ENCODE measurements at regions not wholly inside any gene's neighbourhood (a gene's known extent, or its start where the extent isn't known, plus 50 kb on each side); places are given as distances from the start of the nearest gene placed in this dataset.
"Not testable (repeated sequence)": the region's sequence is repeated elsewhere in the genome, so short reads cannot be mapped to it uniquely, and the experiment has no call there.

DNA sequence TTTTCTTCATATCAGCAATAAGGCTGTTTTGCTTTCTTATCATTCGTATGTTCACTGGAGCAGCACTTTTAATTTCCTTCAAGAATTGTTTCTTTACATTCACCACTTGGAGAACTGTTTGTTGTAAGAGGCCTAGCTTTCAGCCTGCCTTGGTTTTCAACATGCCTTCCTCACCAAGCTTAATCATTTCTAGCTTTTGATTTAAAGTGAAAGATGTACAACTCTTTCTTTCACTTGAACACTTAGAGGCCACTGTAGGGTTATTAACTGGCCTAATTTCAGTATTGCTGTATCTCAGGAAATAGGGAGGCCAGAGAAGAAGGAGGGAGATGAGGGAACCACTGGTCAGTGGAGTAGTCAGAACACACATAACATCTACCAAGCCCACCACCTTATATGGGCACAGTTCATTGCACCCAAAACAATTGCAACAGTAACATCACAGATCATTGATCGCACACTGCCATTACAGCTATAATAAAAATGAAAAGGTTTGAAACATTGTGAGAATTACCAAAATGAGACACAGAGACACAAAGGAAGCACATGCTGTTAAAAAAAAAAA lies 181.4 kb upstream of the TUBA3C start:
- DNase-seq, result no peak

GRCh38 chr13:19359697-19360096 lies 178.1 kb upstream of the TUBA3C start:
- DNase-seq, result not testable (repeated sequence)

DNA sequence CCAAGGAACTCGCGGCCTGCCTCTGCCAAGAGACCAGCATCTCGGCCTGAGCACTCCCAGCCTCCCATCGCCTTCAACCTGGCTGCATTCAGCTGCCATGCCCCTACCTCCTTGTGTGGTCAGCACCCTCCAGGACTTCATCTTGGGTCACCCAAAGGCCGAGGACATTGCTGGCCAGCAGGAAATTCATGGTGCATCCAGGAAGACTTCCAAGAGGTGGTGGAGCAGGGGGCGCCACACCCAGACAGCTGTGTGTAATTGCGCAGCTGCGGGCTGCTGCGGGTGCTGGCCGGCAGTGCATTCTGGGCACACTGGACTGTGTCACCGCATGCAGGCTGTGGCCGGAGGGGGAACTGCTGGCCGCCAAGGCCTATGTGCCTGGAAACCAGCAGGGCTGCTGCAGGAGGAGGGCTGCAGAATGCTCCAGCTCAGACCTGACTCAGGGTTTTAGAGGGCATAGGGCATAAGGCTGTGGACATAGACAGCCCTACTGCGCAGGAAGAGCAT lies 164.3 kb upstream of the TUBA3C start:
- DNase-seq, result no peak

GRCh38 chr13:19345158-19345557 lies 163.5 kb upstream of the TUBA3C start:
- no peak for DNase-seq

DNA sequence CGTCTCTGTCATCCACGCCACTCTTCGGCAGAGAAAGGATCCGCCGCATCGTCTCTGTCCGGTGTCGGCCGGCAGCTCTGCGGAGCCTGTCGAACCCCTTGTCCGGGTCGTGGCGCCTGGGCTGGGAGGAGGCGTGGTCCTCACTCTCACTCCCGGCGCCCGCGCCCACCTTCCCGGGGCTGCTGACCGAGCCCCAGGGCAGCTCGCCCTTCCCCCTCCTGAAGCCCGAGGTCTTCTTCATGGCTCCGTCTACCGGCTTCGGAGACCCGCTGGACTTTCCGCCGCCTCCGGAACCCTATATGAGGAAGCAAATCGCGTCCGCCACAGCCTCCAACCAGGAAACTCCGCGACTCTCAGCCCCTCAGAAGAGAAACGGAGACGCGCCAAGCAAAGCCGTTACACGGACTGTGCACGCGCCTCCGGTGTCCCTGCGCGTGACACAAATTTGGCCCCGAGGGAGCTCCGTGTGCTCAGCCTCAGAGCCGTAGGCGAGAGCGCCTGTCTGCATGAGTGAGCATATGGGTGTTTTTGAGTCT lies 163.0 kb upstream of the TUBA3C start:
- peak in 1 of 2 experiments; percentile 19 for DNase-seq

GRCh38 chr13:19332378-19332777 lies 150.8 kb upstream of the TUBA3C start:
- no peak for DNase-seq

DNA sequence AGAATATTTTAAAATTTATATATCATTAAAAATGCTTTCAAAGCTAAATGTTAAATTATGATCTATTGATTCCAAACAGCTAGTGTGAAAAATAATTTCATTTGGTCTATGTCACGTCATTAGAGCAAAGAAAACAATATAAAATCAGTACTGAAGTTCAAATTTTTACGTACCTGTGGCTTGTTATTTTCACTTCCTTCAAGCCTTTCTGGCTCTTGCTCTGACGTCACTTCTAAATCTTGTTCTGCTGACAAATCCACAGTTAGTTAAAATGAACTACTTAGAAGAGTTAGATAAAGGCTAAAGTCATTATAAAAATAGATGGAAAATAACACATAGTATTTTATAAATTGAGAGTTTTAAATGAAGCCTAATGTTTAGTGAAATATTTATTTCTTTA lies 147.7 kb upstream of the TUBA3C start:
- no peak for DNase-seq

DNA sequence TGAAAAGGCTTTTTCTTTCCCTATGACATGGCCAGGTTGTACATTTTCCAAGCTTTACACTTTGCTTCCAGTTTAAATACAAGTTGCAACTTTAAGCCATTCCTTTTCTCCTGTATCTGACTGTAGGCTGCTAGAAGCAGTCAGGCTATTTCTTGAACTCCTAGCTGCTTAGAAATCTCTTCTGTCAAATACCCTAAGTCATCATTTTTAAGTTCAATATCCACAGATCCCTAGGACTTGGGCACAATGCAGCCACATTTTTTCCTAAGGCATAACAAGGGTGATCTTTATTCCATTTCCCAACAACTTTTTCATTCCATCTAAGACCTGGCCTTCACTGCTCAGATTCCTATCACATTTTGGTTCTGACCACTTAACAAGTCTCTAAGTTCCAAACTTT lies 142.7 kb upstream of the TUBA3C start:
- no peak for DNase-seq

GRCh38 chr13:19321222-19321621 lies 139.6 kb upstream of the TUBA3C start:
- DNase-seq, result no peak

GRCh38 chr13:19305434-19305833 lies 123.8 kb upstream of the TUBA3C start:
- DNase-seq, result no peak

- DNase-seq, result no peak
Measured at GRCh38 chr13:19289180-19289579, 107.6 kb upstream of the TUBA3C start.

- DNase-seq, result no peak
Measured at GRCh38 chr13:19283836-19284235, 102.2 kb upstream of the TUBA3C start.

- DNase-seq, result no peak
Measured at GRCh38 chr13:19268331-19268730, 86.7 kb upstream of the TUBA3C start.

- DNase-seq, result no peak
Measured at GRCh38 chr13:19267746-19268145, 86.1 kb upstream of the TUBA3C start.

GRCh38 chr13:19266979-19267378 lies 85.4 kb upstream of the TUBA3C start:
- no peak for DNase-seq

GRCh38 chr13:19264711-19265110 lies 83.1 kb upstream of the TUBA3C start:
- DNase-seq, result no peak

DNA sequence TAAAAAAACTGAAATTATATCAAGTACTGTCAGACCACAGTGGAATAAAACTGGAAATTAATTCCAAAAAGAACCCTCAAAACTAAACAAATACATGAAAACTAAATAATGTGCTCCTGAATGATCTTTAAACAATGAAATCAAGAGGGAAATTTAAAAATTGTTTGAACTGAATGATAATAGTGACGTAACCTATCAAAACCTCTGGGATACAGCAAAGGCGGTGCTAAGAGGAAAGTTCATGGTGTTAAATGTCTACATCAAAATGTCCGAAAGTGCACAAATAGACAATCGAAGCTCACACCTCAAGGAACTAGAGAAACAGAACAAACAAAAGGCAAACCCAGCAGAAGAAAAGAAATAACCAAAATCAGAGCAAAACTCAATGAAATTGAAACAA lies 70.8 kb upstream of the TUBA3C start:
- DNase-seq, result no peak

DNA sequence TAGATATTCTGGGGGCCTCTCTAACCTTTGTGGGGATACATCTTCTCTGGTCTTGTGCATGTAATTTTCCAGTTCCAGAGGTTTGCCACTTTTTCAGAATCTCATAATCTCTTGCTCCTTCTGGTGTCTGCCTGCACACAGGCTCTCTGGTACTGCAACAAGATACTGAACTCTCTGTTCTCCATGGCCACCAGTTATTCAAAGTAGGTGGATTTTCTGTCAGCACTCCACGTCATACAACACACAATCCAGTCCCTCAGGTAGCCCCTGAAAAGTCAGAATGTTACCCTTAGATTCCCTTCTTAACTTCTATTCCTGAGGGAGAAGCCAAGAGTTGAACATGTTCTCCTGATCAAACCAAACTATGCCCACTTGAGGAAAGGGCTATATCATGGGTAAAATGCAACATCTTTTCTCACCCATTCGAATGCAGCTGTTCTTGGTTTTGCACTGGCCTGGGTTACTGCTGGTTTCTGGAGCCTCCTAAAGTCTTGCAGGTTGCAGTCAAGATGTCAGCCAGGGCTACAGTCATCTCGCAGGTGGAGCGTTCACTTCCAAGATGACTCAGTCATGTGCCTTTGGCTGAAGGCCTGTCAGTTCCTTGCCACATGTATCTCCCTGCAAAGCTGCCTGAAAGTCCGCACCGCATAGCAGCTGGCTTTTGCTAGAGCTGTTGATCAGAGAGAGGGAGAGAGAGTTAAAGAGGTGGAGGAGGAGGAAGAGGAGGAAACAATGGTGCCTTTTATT lies 57.7 kb upstream of the TUBA3C start:
- no peak for DNase-seq
